ENCODE measurements at regions not wholly inside any gene's neighbourhood (a gene's known extent, or its start where the extent isn't known, plus 50 kb on each side); places are given as distances from the start of the nearest gene placed in this dataset.

- peak in 1 of 2 donors; percentile 37 for DNase-seq
- H3K4me3 ChIP-seq, result no peak overlapping the region
- H3K27ac ChIP-seq, result peak overlapping the region in 3 of 4 donors; percentile 34 to 72 (median 51)
- H3K36me3 ChIP-seq, result no peaks in the 10 kb centered on the region
- in situ Hi-C loops (cut with MboI; ENCODE audit: low sequenced_read_pairs in 4 of 4) (no loop called here), intact Hi-C loops (cut with DNase I; ENCODE audit: low total_unique reads) (loop anchor here (5.0 to 10.0 kb wide), 4 partner anchors 77 to 290 kb away; partner anchors contain the start of gene ZNF608)
- no peak for TF ChIP-seq POLR2A (IDR thresholded peaks at IDR 0.05)
- peak in 1 of 5 experiments; percentile 8 for TF ChIP-seq CTCF (IDR thresholded peaks at IDR 0.05 in 4 of 5, conservative IDR thresholded peaks at IDR 0.05 in 1 of 5)
- ATAC-seq, result peak; percentile 94 to 96
- H3K9me3 ChIP-seq, result no peaks in the 10 kb centered on the region
- no peaks in the 10 kb centered on the region for H3K27me3 ChIP-seq
- peaks cover 3 to 4% of the 10 kb centered on the region in 2 donors for H3K4me1 ChIP-seq
These were observed 78.3 kb upstream of the ZNF608 start for GRCh38 chr5:124824637-124825158.

- no peaks in the 10 kb centered on the region for H3K36me3 ChIP-seq
- no peaks in the 10 kb centered on the region for H3K27me3 ChIP-seq
- H3K4me3 ChIP-seq, result no peak overlapping the region
- peaks cover 3 to 4% of the 10 kb centered on the region in 2 donors for H3K4me1 ChIP-seq
- in situ Hi-C loops (cut with MboI; ENCODE audit: low sequenced_read_pairs in 4 of 4), result no loop called here
- ATAC-seq, result peak in 1 of 2 donors; percentile 13
- H3K9me3 ChIP-seq, result no peaks in the 10 kb centered on the region
- intact Hi-C loops (cut with DNase I; ENCODE audit: low total_unique reads), result loop anchor here (5.0 to 10.0 kb wide), 4 partner anchors 78 to 291 kb away; partner anchors contain the start of gene ZNF608
- peak overlapping the region in 3 of 4 donors; percentile 6 to 72 (median 34) for H3K27ac ChIP-seq
- TF ChIP-seq CTCF (IDR thresholded peaks at IDR 0.05 in 4 of 5, conservative IDR thresholded peaks at IDR 0.05 in 1 of 5) (no peak), POLR2A (IDR thresholded peaks at IDR 0.05) (no peak)
- DNase-seq, result no peak
These were observed 79.0 kb upstream of the ZNF608 start for GRCh38 chr5:124825250-124825982.

GRCh38 chr5:124825983-124826337 lies 79.5 kb upstream of the ZNF608 start:
- intact Hi-C loops (cut with DNase I; ENCODE audit: low total_unique reads), result loop anchor here (5.0 to 10.0 kb wide), 4 partner anchors 79 to 291 kb away; partner anchors contain the start of gene ZNF608
- H3K4me1 ChIP-seq, result peaks cover 3 to 4% of the 10 kb centered on the region in 2 donors
- peak overlapping the region in 1 of 4 donors; percentile 72 for H3K27ac ChIP-seq
- in situ Hi-C loops (cut with MboI; ENCODE audit: low sequenced_read_pairs in 4 of 4), result no loop called here
- no peaks in the 10 kb centered on the region for H3K27me3 ChIP-seq
- H3K4me3 ChIP-seq, result no peak overlapping the region
- no peak for DNase-seq
- TF ChIP-seq POLR2A (IDR thresholded peaks at IDR 0.05), result no peak
- no peak for TF ChIP-seq CTCF (IDR thresholded peaks at IDR 0.05 in 4 of 5, conservative IDR thresholded peaks at IDR 0.05 in 1 of 5)
- no peak for ATAC-seq
- H3K9me3 ChIP-seq, result no peaks in the 10 kb centered on the region
- no peaks in the 10 kb centered on the region for H3K36me3 ChIP-seq

- in situ Hi-C loops (cut with MboI; ENCODE audit: low sequenced_read_pairs in 4 of 4), result no loop called here
- DNase-seq, result no peak
- no peaks in the 10 kb centered on the region for H3K36me3 ChIP-seq
- intact Hi-C loops (cut with DNase I; ENCODE audit: low total_unique reads), result loop anchor here (5.0 to 10.0 kb wide), 4 partner anchors 79 to 294 kb away; partner anchors contain the start of gene ZNF608
- peaks cover 3 to 4% of the 10 kb centered on the region in 2 donors for H3K4me1 ChIP-seq
- H3K4me3 ChIP-seq, result no peak overlapping the region
- peak in 1 of 2 donors; percentile 31 for ATAC-seq
- no peaks in the 10 kb centered on the region for H3K9me3 ChIP-seq
- peak overlapping the region in 1 of 4 donors; percentile 52 for H3K27ac ChIP-seq
- H3K27me3 ChIP-seq, result no peaks in the 10 kb centered on the region
- TF ChIP-seq POLR2A (IDR thresholded peaks at IDR 0.05), result no peak
- no peak for TF ChIP-seq CTCF (IDR thresholded peaks at IDR 0.05 in 4 of 5, conservative IDR thresholded peaks at IDR 0.05 in 1 of 5)
These were observed 82.3 kb upstream of the ZNF608 start for GRCh38 chr5:124828731-124829234.

All from gastrocnemius medialis (tissue), 4 donors.